K562 (cell line): ENCODE measurements at regions not wholly inside any gene's neighbourhood (a gene's known extent, or its start where the extent isn't known, plus 50 kb on each side); places are given as distances from the start of the nearest gene placed in this dataset.

ENCODE experiments used
- CCNT2 ChIP-seq: IDR thresholded peaks from 2 replicates; pipeline ENCODE4 v1.6.1; 2011; ENCODE audit warnings: borderline replicate concordance, low read depth, mild to moderate bottlenecking, moderate library complexity, mixed read lengths, low read length; ENCODE audit not compliant: insufficient read length; ENCODE audit errors: extremely low read depth
- NCOR1 ChIP-seq: fragments of 450-650 bp; IDR thresholded peaks from 2 replicates; pipeline ENCODE4 v1.6.1; 2016; ENCODE audit warnings: mild to moderate bottlenecking, moderate library complexity
- PHTF2 ChIP-seq: fragments of 250-450 bp; sonication (Bioruptor Pico); IDR thresholded peaks from 2 replicates; pipeline ENCODE4 v1.5.0; 2021; ENCODE audit warnings: mild to moderate bottlenecking
- REST ChIP-seq, 2 experiments: fragments of 450-650 bp; formaldehyde crosslinking in 1 of 2; IDR thresholded peaks; 2 replicates each; pipeline versions ENCODE4 v1.4.0 to v1.6.1; 2014 to 2020; ENCODE audit warnings: mild to moderate bottlenecking in 2 of 2, borderline replicate concordance in 1 of 2, low read depth in 1 of 2

DNA sequence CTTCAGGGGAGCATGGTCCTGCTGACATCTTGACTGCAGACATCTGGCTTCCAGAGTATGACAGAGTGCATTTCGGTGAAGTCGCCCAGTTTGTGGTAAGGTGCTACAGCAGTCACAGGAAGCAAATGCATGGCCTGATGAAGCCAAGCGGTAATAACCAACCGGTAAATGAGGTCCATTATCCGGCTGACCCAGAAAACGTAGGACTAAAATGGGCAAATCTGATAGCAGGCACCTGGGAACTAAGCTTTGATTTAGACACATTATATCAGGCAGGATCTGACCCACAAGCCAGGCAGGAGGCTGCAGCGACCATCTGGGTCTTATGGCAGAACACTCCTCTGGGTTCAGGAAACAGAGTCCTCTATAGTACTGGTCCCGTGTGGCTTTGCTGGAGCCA lies 454.6 kb downstream of the GADD45G start (continued):
- TF ChIP-seq REST (IDR thresholded peaks at IDR 0.05; ENCODE audit: borderline replicate concordance) (no peak), REST (CRISPR knock-in tag; IDR thresholded peaks at IDR 0.05; ENCODE audit: low read depth) (no peak), CCNT2 (no peak), NCOR1 (no peak), PHTF2 (no peak)
